Panc1 (cell line): ENCODE measurements at regions not wholly inside any gene's neighbourhood (a gene's known extent, or its start where the extent isn't known, plus 50 kb on each side); places are given as distances from the start of the nearest gene placed in this dataset.

Experiments used
- POLR2AphosphoS5 ChIP-seq: IDR thresholded peaks from 2 replicates; pipeline ENCODE4 v1.6.1; 2012; ENCODE audit warnings: mild to moderate bottlenecking, low read depth, low read length, moderate library complexity
- SIN3A ChIP-seq: IDR thresholded peaks from 2 replicates; pipeline ENCODE4 v1.6.1; 2012; ENCODE audit warnings: low read depth, mild to moderate bottlenecking, low read length, moderate library complexity, borderline replicate concordance; ENCODE audit not compliant: insufficient read depth
- TCF7L2 ChIP-seq: IDR thresholded peaks from 2 replicates; pipeline ENCODE4 v1.6.1; 2011; ENCODE audit warnings: mild to moderate bottlenecking, low read depth, low read length, inconsistent platforms
- TF ChIP-seq, protein P1 (sequence below): fragments of 450-650 bp; IDR thresholded peaks from 2 replicates; pipeline ENCODE4 v1.5.1; 2017; ENCODE audit warnings: mild to moderate bottlenecking
- TF ChIP-seq, protein P2 (sequence below), 2 experiments: IDR thresholded peaks; 2 replicates each; pipeline ENCODE4 v1.6.1; 2011 to 2012; ENCODE audit warnings: low read depth in 2 of 2, control low read depth in 1 of 2, low read length in 1 of 2, mild to moderate bottlenecking in 1 of 2, moderate library complexity in 1 of 2; ENCODE audit not compliant: insufficient read depth in 1 of 2

DNA sequence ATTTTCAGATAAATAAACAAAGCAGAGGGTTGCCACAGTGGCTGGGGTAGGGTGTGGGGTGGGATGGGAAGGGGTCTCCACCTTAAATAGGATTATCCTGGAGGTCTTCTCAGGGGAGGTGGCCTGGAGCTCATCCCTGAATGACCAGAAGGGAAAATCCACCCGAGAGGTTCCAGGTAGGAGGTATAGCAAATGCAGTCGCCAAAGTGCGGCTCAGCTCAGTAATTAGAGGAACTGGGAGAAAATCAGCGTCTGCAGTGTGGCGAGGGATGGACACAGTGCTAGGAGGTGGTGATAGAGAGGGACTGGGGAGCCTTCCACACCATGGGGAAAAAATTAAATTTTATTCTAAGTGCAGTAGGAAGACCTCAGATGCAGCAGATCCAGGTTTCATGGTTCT is 584.5 kb downstream of the MATN1 start:
- TF ChIP-seq, protein P1, sequence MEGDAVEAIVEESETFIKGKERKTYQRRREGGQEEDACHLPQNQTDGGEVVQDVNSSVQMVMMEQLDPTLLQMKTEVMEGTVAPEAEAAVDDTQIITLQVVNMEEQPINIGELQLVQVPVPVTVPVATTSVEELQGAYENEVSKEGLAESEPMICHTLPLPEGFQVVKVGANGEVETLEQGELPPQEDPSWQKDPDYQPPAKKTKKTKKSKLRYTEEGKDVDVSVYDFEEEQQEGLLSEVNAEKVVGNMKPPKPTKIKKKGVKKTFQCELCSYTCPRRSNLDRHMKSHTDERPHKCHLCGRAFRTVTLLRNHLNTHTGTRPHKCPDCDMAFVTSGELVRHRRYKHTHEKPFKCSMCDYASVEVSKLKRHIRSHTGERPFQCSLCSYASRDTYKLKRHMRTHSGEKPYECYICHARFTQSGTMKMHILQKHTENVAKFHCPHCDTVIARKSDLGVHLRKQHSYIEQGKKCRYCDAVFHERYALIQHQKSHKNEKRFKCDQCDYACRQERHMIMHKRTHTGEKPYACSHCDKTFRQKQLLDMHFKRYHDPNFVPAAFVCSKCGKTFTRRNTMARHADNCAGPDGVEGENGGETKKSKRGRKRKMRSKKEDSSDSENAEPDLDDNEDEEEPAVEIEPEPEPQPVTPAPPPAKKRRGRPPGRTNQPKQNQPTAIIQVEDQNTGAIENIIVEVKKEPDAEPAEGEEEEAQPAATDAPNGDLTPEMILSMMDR, result no peak
- TF ChIP-seq POLR2AphosphoS5, result no peak
- TF ChIP-seq, protein P2, sequence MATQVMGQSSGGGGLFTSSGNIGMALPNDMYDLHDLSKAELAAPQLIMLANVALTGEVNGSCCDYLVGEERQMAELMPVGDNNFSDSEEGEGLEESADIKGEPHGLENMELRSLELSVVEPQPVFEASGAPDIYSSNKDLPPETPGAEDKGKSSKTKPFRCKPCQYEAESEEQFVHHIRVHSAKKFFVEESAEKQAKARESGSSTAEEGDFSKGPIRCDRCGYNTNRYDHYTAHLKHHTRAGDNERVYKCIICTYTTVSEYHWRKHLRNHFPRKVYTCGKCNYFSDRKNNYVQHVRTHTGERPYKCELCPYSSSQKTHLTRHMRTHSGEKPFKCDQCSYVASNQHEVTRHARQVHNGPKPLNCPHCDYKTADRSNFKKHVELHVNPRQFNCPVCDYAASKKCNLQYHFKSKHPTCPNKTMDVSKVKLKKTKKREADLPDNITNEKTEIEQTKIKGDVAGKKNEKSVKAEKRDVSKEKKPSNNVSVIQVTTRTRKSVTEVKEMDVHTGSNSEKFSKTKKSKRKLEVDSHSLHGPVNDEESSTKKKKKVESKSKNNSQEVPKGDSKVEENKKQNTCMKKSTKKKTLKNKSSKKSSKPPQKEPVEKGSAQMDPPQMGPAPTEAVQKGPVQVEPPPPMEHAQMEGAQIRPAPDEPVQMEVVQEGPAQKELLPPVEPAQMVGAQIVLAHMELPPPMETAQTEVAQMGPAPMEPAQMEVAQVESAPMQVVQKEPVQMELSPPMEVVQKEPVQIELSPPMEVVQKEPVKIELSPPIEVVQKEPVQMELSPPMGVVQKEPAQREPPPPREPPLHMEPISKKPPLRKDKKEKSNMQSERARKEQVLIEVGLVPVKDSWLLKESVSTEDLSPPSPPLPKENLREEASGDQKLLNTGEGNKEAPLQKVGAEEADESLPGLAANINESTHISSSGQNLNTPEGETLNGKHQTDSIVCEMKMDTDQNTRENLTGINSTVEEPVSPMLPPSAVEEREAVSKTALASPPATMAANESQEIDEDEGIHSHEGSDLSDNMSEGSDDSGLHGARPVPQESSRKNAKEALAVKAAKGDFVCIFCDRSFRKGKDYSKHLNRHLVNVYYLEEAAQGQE (IDR thresholded peaks at IDR 0.05; ENCODE audit: insufficient read depth in 1 of 2, low read depth in 2 of 2, low read length in 1 of 2), result no peak
- no peak for TF ChIP-seq SIN3A
- no peak for TF ChIP-seq TCF7L2
